Astrocyte of the cerebellum (primary cell): ENCODE measurements at regions not wholly inside any gene's neighbourhood (a gene's known extent, or its start where the extent isn't known, plus 50 kb on each side); places are given as distances from the start of the nearest gene placed in this dataset.

Experiments used
- DNase-seq: peaks from one replicate; pipeline ENCODE4 v3.0.0-alpha.2; 2011; ENCODE audit warnings: low read depth
- H3K4me3 ChIP-seq: 2 replicates; pipeline ENCODE4 v1.5.1; 2011; ENCODE audit warnings: mild to moderate bottlenecking, low read depth, low read length, moderate library complexity
- CTCF ChIP-seq: IDR thresholded peaks from 2 replicates; pipeline ENCODE4 v1.5.1; 2012; ENCODE audit warnings: low read length, low read depth, moderate library complexity, mild to moderate bottlenecking; ENCODE audit errors: missing control alignments
- in situ Hi-C: cut with HindIII; loops from 2 replicates; pipeline ENCODE4 v1.10.0; 2017; ENCODE audit warnings: low sequenced_read_pairs

- no peak for TF ChIP-seq CTCF
- DNase-seq = no peak
- no peak overlapping the region for H3K4me3 ChIP-seq
- in situ Hi-C loops = no loop called here
Measured at GRCh38 chr11:91902312-91902711, 322.3 kb upstream of the FAT3 start.

GRCh38 chr11:91880660-91881059 lies 344.0 kb upstream of the FAT3 start:
- TF ChIP-seq CTCF = no peak
- H3K4me3 ChIP-seq = no peak overlapping the region
- DNase-seq = no peak
- in situ Hi-C loops = no loop called here

GRCh38 chr11:91876746-91877145 lies 347.9 kb upstream of the FAT3 start:
- DNase-seq = no peak
- no peak for TF ChIP-seq CTCF
- in situ Hi-C loops = no loop called here
- H3K4me3 ChIP-seq = no peak overlapping the region

GRCh38 chr11:91872243-91872642 lies 352.4 kb upstream of the FAT3 start:
- no peak for TF ChIP-seq CTCF
- DNase-seq = no peak
- in situ Hi-C loops = no loop called here
- no peak overlapping the region for H3K4me3 ChIP-seq

- in situ Hi-C loops = no loop called here
- TF ChIP-seq CTCF = no peak
- H3K4me3 ChIP-seq = no peak overlapping the region
- no peak for DNase-seq
Measured at GRCh38 chr11:91871791-91872190, 352.8 kb upstream of the FAT3 start.

GRCh38 chr11:91871048-91871447 lies 353.6 kb upstream of the FAT3 start:
- in situ Hi-C loops = no loop called here
- no peak for DNase-seq
- no peak overlapping the region for H3K4me3 ChIP-seq
- no peak for TF ChIP-seq CTCF

GRCh38 chr11:91869686-91870085 lies 354.9 kb upstream of the FAT3 start:
- H3K4me3 ChIP-seq = no peak overlapping the region
- in situ Hi-C loops = no loop called here
- DNase-seq = no peak
- no peak for TF ChIP-seq CTCF
